ENCODE measurements at regions not wholly inside any gene's neighbourhood (a gene's known extent, or its start where the extent isn't known, plus 50 kb on each side); places are given as distances from the start of the nearest gene placed in this dataset.

GRCh38 chr1:59244891-59245290, 52.0 kb upstream of the FGGY start:
- no peak for DNase-seq (ENCODE audit: low spot score)
